ENCODE measurements at regions not wholly inside any gene's neighbourhood (a gene's known extent, or its start where the extent isn't known, plus 50 kb on each side); places are given as distances from the start of the nearest gene placed in this dataset.

DNA sequence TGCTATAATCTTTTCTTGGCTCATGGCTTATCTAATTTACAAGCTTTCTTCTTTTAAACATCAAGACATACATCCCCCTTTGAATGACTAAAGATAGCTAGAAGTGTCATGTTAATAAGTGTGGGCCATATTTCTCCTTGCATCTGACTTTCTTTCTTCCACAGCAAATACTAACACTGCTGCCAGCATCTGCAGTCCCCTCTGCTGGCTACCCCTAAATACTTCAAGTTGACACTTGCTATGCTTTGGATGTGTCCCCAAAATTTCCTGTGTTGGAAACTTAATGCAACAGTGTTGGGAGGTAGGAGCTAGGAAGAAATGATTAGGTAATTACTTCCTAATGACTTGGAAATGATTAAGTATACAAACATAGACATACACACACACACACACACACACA is 459.0 kb upstream of the ST8SIA4 start:
- TF ChIP-seq, protein P1, sequence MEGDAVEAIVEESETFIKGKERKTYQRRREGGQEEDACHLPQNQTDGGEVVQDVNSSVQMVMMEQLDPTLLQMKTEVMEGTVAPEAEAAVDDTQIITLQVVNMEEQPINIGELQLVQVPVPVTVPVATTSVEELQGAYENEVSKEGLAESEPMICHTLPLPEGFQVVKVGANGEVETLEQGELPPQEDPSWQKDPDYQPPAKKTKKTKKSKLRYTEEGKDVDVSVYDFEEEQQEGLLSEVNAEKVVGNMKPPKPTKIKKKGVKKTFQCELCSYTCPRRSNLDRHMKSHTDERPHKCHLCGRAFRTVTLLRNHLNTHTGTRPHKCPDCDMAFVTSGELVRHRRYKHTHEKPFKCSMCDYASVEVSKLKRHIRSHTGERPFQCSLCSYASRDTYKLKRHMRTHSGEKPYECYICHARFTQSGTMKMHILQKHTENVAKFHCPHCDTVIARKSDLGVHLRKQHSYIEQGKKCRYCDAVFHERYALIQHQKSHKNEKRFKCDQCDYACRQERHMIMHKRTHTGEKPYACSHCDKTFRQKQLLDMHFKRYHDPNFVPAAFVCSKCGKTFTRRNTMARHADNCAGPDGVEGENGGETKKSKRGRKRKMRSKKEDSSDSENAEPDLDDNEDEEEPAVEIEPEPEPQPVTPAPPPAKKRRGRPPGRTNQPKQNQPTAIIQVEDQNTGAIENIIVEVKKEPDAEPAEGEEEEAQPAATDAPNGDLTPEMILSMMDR (IDR thresholded peaks at IDR 0.05), result no peak
- TF ChIP-seq POLR2AphosphoS5 (IDR thresholded peaks at IDR 0.05), result no peak
